ENCODE measurements at regions not wholly inside any gene's neighbourhood (a gene's known extent, or its start where the extent isn't known, plus 50 kb on each side); places are given as distances from the start of the nearest gene placed in this dataset.

DNA sequence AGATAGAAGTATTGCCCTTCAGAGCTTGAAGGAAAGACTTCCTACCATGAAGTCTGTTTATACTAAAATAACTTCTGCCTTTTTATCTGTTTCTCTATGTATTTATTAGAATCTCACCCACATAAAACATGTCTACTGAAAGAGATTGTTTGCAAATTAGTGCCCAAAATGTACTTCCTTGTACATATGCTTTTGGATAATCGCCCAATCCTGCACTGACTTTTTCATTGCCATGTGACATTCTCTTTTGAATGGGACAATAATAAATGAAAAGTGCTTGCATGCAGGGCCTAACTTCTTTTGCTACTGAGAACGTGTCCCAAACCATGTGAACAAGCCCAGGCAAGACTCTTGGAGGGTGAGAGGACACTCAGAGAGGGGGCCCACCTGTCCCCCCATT, 711.6 kb upstream of the ADAMTS5 start:
- no peak for TF ChIP-seq CTCF (IDR thresholded peaks at IDR 0.05; ENCODE audit: insufficient read depth, low read depth, low read length)
- TF ChIP-seq EZH2 (IDR thresholded peaks at IDR 0.05; ENCODE audit: insufficient read depth, low read length), result no peak
